Neuronal stem cell (in vitro differentiated cells): ENCODE measurements at regions not wholly inside any gene's neighbourhood (a gene's known extent, or its start where the extent isn't known, plus 50 kb on each side); places are given as distances from the start of the nearest gene placed in this dataset.

ENCODE experiments used
- DNase-seq: peaks from one replicate; pipeline ENCODE4 v3.0.0-alpha.2; 2013; ENCODE audit warnings: low spot score
- H2AFZ ChIP-seq: one replicate; pipeline ENCODE4 v1.6.1; 2013; ENCODE audit warnings: mild to moderate bottlenecking, low read length, inconsistent platforms
- H2AK5ac ChIP-seq: 2 replicates; pipeline ENCODE4 v1.6.1; 2013; ENCODE audit warnings: low read depth, mild to moderate bottlenecking, inconsistent platforms, low read length, moderate library complexity, mixed read lengths
- H2BK120ac ChIP-seq: 2 replicates; pipeline ENCODE4 v1.6.1; 2013; ENCODE audit warnings: low read depth, mild to moderate bottlenecking, inconsistent platforms, low read length, moderate library complexity, mixed read lengths
- H2BK12ac ChIP-seq: one replicate; pipeline ENCODE4 v1.6.1; 2013; ENCODE audit warnings: low read length, inconsistent platforms
- H2BK15ac ChIP-seq: 2 replicates; pipeline ENCODE4 v1.6.1; 2013; ENCODE audit warnings: mild to moderate bottlenecking, low read length, inconsistent platforms, mixed read lengths
- H2BK5ac ChIP-seq: one replicate; pipeline ENCODE4 v1.6.1; 2013; ENCODE audit warnings: inconsistent platforms, mild to moderate bottlenecking, low read length, moderate library complexity
- H3K14ac ChIP-seq: one replicate; pipeline ENCODE4 v1.6.1; 2013; ENCODE audit warnings: low read length, inconsistent platforms
- H3K18ac ChIP-seq: 2 replicates; pipeline ENCODE4 v1.6.1; 2013; ENCODE audit warnings: low read length, inconsistent platforms
- H3K23ac ChIP-seq: 2 replicates; pipeline ENCODE4 v1.6.1; 2013; ENCODE audit warnings: low read depth, mild to moderate bottlenecking, mixed read lengths, low read length, inconsistent platforms; ENCODE audit not compliant: poor library complexity
- H3K27ac ChIP-seq: replicated peaks from 3 replicates; pipeline ENCODE4 v1.5.1; 2013; ENCODE audit warnings: low read length, inconsistent platforms
- H3K27me3 ChIP-seq, 3 experiments: 2 replicates each; pipeline ENCODE4 v1.6.1; 2013; ENCODE audit warnings: low read length in 3 of 3, mild to moderate bottlenecking in 2 of 3, inconsistent platforms in 1 of 3, low read depth in 1 of 3, mixed read lengths in 1 of 3, moderate library complexity in 1 of 3; ENCODE audit not compliant: control insufficient read depth in 3 of 3, insufficient read depth in 3 of 3
- H3K36me3 ChIP-seq, 2 donors: replicated peaks in 1 of 2; 2 replicates each; pipeline ENCODE4 v1.6.1; 2013; ENCODE audit warnings: low read length in 2 of 2; ENCODE audit not compliant: control insufficient read depth in 2 of 2, insufficient read depth in 2 of 2
- H3K4ac ChIP-seq: 2 replicates; pipeline ENCODE4 v1.6.1; 2013; ENCODE audit warnings: inconsistent platforms, mild to moderate bottlenecking, low read length, moderate library complexity
- H3K4me1 ChIP-seq, 2 donors: 1 replicate in 1 of 2; 2 replicates in 1 of 2; pipeline ENCODE4 v1.6.1; 2013; ENCODE audit warnings: low read length in 2 of 2, low read depth in 1 of 2; ENCODE audit not compliant: control insufficient read depth in 2 of 2, insufficient read depth in 1 of 2
- H3K4me2 ChIP-seq: one replicate; pipeline ENCODE4 v1.6.1; 2013; ENCODE audit warnings: mild to moderate bottlenecking, low read length, inconsistent platforms; ENCODE audit not compliant: insufficient read depth, poor library complexity, severe bottlenecking
- H3K4me3 ChIP-seq, 2 donors: 2 replicates each; pipeline ENCODE4 v1.5.1; 2013; ENCODE audit warnings: low read length in 2 of 2, mild to moderate bottlenecking in 2 of 2, inconsistent platforms in 1 of 2, moderate library complexity in 1 of 2
- H3K79me1 ChIP-seq: one replicate; pipeline ENCODE4 v1.6.1; 2013; ENCODE audit warnings: low read depth, mild to moderate bottlenecking, inconsistent platforms, low read length, moderate library complexity
- H3K9ac ChIP-seq: one replicate; pipeline ENCODE4 v1.6.1; 2013; ENCODE audit warnings: mild to moderate bottlenecking, low read depth, low read length, inconsistent platforms; ENCODE audit not compliant: poor library complexity
- H3K9me3 ChIP-seq, 2 donors: replicated peaks in 1 of 2; 2 replicates each; pipeline versions ENCODE3 to v1.6.1; 2013; ENCODE audit warnings: low read length in 2 of 2, mild to moderate bottlenecking in 2 of 2, inconsistent platforms in 1 of 2, low read depth in 1 of 2, mixed read lengths in 1 of 2, moderate library complexity in 1 of 2; ENCODE audit not compliant: control insufficient read depth in 2 of 2, insufficient read depth in 1 of 2
- H4K8ac ChIP-seq: one replicate; pipeline ENCODE4 v1.6.1; 2013; ENCODE audit warnings: low read depth, mild to moderate bottlenecking, inconsistent platforms, low read length, moderate library complexity
- H4K91ac ChIP-seq: one replicate; pipeline ENCODE4 v1.6.1; 2013; ENCODE audit warnings: low read length, low read depth, mild to moderate bottlenecking, inconsistent platforms; ENCODE audit not compliant: poor library complexity
- WGBS, 2 donors: extraction: QIAGEN DNeasy Blood & Tissue Kit; methylation state at CpG; one replicate each; pipeline ENCODE4 v1.1.7; 2013; ENCODE audit warnings: missing lambda C conversion rate in 2 of 2, mixed read lengths in 1 of 2; ENCODE audit not compliant: insufficient read length in 2 of 2, insufficient replicate concordance in 1 of 2; ENCODE audit errors: extremely low coverage in 2 of 2; 5-methylcytosine and 5-hydroxymethylcytosine counted together

DNA sequence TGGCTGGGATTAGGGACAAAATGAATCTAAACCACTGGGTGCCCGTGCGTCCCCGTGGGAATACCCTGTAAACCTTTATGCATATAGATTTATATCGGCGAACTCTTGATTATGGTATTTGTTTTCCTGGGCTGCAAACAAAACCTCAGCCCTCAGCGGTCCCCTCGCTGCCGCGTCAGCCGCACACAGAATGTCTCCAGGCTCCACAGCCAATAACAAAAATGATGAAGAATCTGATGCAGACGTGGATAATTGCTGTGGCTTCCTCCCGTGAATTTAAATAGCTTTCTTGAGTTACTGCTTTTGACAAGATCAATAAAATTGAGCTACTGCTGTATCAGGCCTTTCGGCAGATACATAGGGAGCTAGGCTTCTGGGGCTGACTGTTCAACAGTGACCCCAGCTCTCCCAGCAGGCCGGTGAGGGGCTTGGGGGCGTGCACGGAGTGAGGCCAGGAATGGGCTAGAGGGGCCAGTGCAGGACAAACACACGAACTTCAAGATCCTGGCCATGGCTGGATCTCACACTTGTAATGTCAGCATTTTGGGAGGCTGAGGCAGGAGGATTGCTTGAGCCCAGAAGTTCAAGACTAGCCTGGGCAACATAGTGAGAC lies 125.8 kb upstream of the NCOR2 start:
- Histone ChIP-seq H3K4me3 (no peak overlapping the region), H4K8ac (no peak overlapping the region), H3K27me3 (peaks cover 0 to 6% (median 0%) of the 10 kb centered on the region in 3 experiments), H3K23ac (no peak overlapping the region), H2AFZ (no peak overlapping the region), H2BK15ac (no peak overlapping the region), H2AK5ac (no peak overlapping the region), H2BK120ac (no peak overlapping the region), H3K14ac (no peak overlapping the region), H3K9me3 (peaks cover 4 to 15% of the 10 kb centered on the region in 2 donors), H3K4me2 (no peak overlapping the region), H3K4ac (no peak overlapping the region), H4K91ac (no peak overlapping the region), H2BK12ac (no peak overlapping the region), H3K36me3 (no peaks in the 10 kb centered on the region), H3K4me1 (peaks cover 6 to 10% of the 10 kb centered on the region in 2 donors), H3K79me1 (no peaks in the 10 kb centered on the region), H3K9ac (no peak overlapping the region), H3K18ac (no peak overlapping the region), H3K27ac (no peak overlapping the region), H2BK5ac (no peak overlapping the region)
- WGBS, 2 donors = no CpG with 5 or more reads among the region's 17 CpGs
- no peak for DNase-seq

DNA sequence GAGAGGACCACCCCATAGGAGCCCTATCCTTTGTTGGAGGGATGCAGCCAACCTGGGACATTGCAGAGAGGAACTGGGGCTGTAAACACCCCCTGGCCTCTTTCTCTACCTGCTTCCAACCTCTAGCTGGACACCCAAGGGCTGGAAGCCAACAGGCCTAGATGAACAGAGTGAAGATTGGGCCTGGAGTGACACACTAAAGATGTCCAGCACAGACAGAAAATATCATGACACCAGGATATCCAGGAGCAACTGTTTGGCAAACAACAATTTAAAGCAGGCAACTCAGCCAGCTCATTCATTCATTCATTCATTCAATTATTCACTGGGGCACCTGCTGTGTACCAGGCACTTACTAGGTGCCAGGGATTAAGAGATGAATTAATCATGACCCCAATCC lies 125.0 kb upstream of the NCOR2 start:
- Histone ChIP-seq H3K27ac (no peak overlapping the region), H3K4ac (no peak overlapping the region), H3K4me1 (peaks cover 11 to 17% of the 10 kb centered on the region in 2 donors), H3K18ac (no peak overlapping the region), H2AFZ (no peak overlapping the region), H2BK120ac (no peak overlapping the region), H3K9ac (no peak overlapping the region), H3K4me2 (no peak overlapping the region), H4K91ac (no peak overlapping the region), H2BK5ac (no peak overlapping the region), H3K36me3 (no peaks in the 10 kb centered on the region), H2AK5ac (no peak overlapping the region), H2BK12ac (no peak overlapping the region), H3K27me3 (peaks cover 0 to 6% (median 0%) of the 10 kb centered on the region in 3 experiments), H3K23ac (no peak overlapping the region), H3K14ac (no peak overlapping the region), H3K4me3 (no peak overlapping the region), H3K79me1 (no peaks in the 10 kb centered on the region), H4K8ac (no peak overlapping the region), H2BK15ac (no peak overlapping the region), H3K9me3 (peaks cover 4 to 15% of the 10 kb centered on the region in 2 donors)
- no peak for DNase-seq

DNA sequence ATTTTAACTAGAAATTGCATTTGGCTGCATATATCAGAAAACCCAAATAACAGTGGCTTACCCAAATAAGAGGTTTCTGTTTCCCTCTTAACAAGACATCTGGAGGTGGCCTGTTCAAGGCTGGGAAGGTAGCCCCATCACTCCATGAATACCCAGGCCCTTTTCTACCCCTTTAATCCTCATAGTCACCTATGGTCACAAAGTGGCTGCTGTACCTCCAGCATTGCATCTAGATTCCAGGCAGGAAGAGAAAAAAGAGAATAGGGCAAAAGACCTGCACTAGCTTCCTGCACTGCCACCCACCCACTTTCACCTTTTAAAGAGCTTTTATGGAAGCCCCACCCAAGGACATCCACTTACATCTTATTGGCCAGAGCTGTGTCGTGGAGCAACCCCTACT lies 124.0 kb upstream of the NCOR2 start:
- Histone ChIP-seq H3K4me1 (peaks cover 11 to 17% of the 10 kb centered on the region in 2 donors), H2BK12ac (no peak overlapping the region), H2BK120ac (no peak overlapping the region), H3K23ac (no peak overlapping the region), H3K9me3 (peaks cover 4 to 15% of the 10 kb centered on the region in 2 donors), H3K27me3 (peaks cover 0 to 8% (median 0%) of the 10 kb centered on the region in 3 experiments), H4K8ac (no peak overlapping the region), H3K79me1 (no peaks in the 10 kb centered on the region), H2AK5ac (no peak overlapping the region), H3K4me2 (no peak overlapping the region), H3K18ac (no peak overlapping the region), H2AFZ (no peak overlapping the region), H3K9ac (no peak overlapping the region), H4K91ac (no peak overlapping the region), H3K4me3 (no peak overlapping the region), H3K14ac (no peak overlapping the region), H3K36me3 (no peaks in the 10 kb centered on the region), H3K4ac (no peak overlapping the region), H3K27ac (no peak overlapping the region), H2BK5ac (no peak overlapping the region), H2BK15ac (no peak overlapping the region)
- DNase-seq = no peak
- WGBS, 2 donors = no CpG with 5 or more reads among the region's 1 CpG

DNA sequence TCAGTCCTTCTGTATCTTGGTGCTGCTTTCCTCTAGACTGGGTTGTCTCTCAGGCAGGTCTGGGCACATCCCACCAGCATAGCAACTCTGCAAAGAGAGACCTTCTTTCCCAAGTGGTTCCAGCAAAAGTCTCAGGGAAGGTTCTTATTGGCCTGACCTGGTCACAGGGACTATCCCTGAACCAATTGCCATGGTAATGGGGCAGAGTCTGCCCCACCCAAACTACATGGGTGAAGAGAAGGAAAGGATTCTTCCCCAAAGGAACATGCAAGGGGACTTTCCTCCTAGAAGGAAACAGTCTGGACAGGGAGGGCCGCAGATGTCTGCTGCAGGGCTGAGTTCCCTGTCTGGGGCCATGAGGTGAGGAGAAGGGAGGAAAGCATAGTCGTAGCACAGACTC lies 122.2 kb upstream of the NCOR2 start:
- peaks cover 0 to 17% (median 0%) of the 10 kb centered on the region in 3 experiments for H3K27me3 ChIP-seq
- WGBS, 2 donors = no CpG with 5 or more reads among the region's 2 CpGs
- H2AK5ac ChIP-seq = peak overlapping the region; percentile 70
- no peak overlapping the region for H3K4ac ChIP-seq
- peak overlapping the region; percentile 3 for H2AFZ ChIP-seq
- no peak overlapping the region for H4K91ac ChIP-seq
- no peak overlapping the region for H3K4me3 ChIP-seq
- H2BK15ac ChIP-seq = no peak overlapping the region
- no peak overlapping the region for H2BK120ac ChIP-seq
- no peaks in the 10 kb centered on the region for H3K36me3 ChIP-seq
- H2BK5ac ChIP-seq = no peak overlapping the region
- no peak overlapping the region for H3K9ac ChIP-seq
- peaks cover 12 to 23% of the 10 kb centered on the region in 2 donors for H3K4me1 ChIP-seq
- no peak overlapping the region for H4K8ac ChIP-seq
- H3K27ac ChIP-seq = no peak overlapping the region
- H3K14ac ChIP-seq = no peak overlapping the region
- no peak for DNase-seq
- peaks cover 4 to 15% of the 10 kb centered on the region in 2 donors for H3K9me3 ChIP-seq
- H2BK12ac ChIP-seq = no peak overlapping the region
- H3K79me1 ChIP-seq = no peaks in the 10 kb centered on the region
- H3K4me2 ChIP-seq = no peak overlapping the region
- H3K18ac ChIP-seq = peak overlapping the region; percentile 40
- no peak overlapping the region for H3K23ac ChIP-seq
